Naive B cell (primary cell): ENCODE measurements at regions not wholly inside any gene's neighbourhood (a gene's known extent, or its start where the extent isn't known, plus 50 kb on each side); places are given as distances from the start of the nearest gene placed in this dataset.

Experiments used
- ATAC-seq, 2 donors: fragments of 150-1000 bp; cut with Tn5 transposase; 2 replicates each; pipeline ENCODE4 v1.10.0; 2021; ENCODE audit warnings: low read depth in 2 of 2, mild to moderate bottlenecking in 2 of 2, moderate library complexity in 2 of 2
- DNase-seq: peaks from one replicate; pipeline ENCODE4 v3.0.0; 2022
- H3K27ac Mint-ChIP-seq, 6 donors: one replicate each; pipeline ENCODE4 v1.8.0; 2020 to 2022; ENCODE audit warnings: mild to moderate bottlenecking in 6 of 6, mixed read lengths in 6 of 6, moderate library complexity in 5 of 6, inconsistent platforms in 2 of 6
- H3K27me3 Mint-ChIP-seq, 3 donors: one replicate each; pipeline ENCODE4 v1.8.0; 2021 to 2022; ENCODE audit warnings: mixed read lengths in 3 of 3, mild to moderate bottlenecking in 1 of 3
- H3K36me3 Mint-ChIP-seq, 2 donors: one replicate each; pipeline ENCODE4 v1.8.0; 2020 to 2022; ENCODE audit warnings: mixed read lengths in 2 of 2, inconsistent platforms in 1 of 2, mild to moderate bottlenecking in 1 of 2
- H3K4me1 Mint-ChIP-seq, 3 donors: one replicate each; pipeline ENCODE4 v1.8.0; 2020 to 2022; ENCODE audit warnings: mixed read lengths in 3 of 3, inconsistent platforms in 1 of 3, mild to moderate bottlenecking in 1 of 3, moderate library complexity in 1 of 3
- H3K4me3 Mint-ChIP-seq, 8 donors: one replicate each; pipeline ENCODE4 v1.8.0; 2020 to 2022; ENCODE audit warnings: mild to moderate bottlenecking in 8 of 8, mixed read lengths in 8 of 8, moderate library complexity in 8 of 8, inconsistent platforms in 2 of 8
- H3K9me3 Mint-ChIP-seq, 7 donors: one replicate each; pipeline ENCODE4 v1.8.0; 2020 to 2022; ENCODE audit warnings: mixed read lengths in 7 of 7, mild to moderate bottlenecking in 5 of 7, inconsistent platforms in 2 of 7, moderate library complexity in 1 of 7

DNA sequence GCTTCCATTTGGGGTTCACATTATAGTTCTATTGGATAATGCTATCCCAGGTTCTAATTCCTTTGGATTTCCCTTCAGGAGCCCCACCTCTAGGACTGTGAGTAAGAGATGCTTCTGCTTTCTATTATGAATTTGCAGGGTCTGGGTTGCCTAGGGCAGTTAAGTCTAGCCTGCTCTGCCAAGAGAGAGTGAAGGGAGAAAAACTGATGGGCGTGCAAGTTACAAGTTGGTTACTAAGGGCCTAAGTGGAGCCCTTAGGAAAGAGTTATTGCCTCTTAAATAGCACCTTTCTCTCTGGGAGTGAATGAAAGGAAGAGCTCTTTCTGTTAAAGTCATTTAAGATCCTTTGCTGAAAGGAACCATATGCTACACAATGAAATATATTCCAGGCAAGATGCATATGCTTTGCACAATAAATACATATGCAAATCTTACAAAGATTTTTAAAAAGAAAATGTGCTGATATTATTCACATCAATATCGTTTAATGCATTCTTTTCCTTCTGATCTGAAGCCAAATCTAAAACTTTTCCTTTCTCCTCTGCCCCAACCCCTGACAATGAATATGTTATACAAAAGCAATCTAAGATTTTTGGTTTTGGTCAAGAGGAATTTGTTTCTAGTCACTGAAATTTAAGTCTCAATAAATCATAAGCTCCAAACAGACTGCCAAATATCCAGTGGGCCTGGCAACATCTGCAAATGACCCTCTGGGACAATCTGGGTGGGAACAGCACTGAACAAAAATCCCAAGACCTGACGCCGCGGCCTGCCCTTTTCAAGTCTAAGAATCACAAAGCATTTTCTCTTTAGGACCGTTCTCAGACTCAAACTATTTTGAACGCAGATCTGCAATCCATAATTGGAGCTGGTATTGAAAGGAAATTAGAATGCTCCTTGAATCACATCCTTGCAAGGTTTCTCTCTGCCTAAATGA is 586.7 kb downstream of the ETNK1 start:
- Mint-ChIP-seq H3K4me3 (no peak overlapping the region), H3K27me3 (peaks cover 0 to 7% (median 6%) of the 10 kb centered on the region in 3 donors), H3K4me1 (no peaks in the 10 kb centered on the region), H3K36me3 (no peaks in the 10 kb centered on the region), H3K27ac (no peak overlapping the region), H3K9me3 (peaks cover 7 to 18% (median 12%) of the 10 kb centered on the region in 7 donors)
- ATAC-seq (no peak), DNase-seq (no peak)

DNA sequence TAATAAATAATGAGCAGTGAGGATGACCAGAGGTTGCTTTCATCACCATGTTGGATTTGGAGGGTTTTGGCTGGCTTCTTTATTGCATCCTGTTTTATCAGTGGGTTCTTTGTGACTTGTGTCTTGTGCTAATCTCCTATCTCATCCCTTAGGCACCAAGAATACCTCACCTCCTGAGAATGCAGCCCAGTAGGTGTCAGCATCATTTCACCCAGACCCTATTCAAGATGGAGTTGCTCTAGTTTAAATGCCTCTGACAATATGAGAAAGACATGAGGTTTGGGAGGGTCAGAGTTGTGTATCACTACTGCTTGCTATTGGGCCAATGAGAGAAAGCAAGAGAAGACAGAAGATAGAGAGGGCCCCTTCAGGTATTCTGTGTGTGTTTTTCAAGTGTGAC is 592.2 kb downstream of the ETNK1 start:
- Mint-ChIP-seq H3K4me1 (no peaks in the 10 kb centered on the region), H3K4me3 (no peak overlapping the region), H3K27me3 (peaks cover 10 to 21% (median 13%) of the 10 kb centered on the region in 3 donors), H3K27ac (no peak overlapping the region), H3K36me3 (no peaks in the 10 kb centered on the region), H3K9me3 (peaks cover 7 to 18% (median 14%) of the 10 kb centered on the region in 7 donors)
- DNase-seq (no peak), ATAC-seq (no peak)

GRCh38 chr12:23217667-23218066 is 592.7 kb downstream of the ETNK1 start:
- H3K9me3 Mint-ChIP-seq = peaks cover 7 to 18% (median 14%) of the 10 kb centered on the region in 7 donors

DNA sequence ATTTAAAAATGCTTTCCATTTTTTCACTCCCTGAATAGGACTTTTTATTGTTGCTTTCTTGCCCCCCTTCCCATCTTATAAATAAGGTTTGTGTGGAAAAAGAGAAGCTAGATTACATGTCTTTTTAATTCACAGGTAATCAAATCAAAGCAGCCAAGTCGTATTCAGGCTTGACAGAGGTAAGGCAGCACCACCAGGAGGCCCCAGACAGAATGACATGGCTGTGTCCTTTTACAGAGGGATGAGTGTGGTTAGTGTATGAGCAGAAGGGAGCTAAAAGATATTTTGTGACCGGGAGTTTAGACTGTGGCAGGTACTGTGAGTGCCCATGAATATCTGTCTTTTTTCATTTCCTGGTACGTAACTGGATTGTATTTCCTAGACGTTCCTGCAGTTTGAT is 596.1 kb downstream of the ETNK1 start:
- H3K4me3 Mint-ChIP-seq = no peak overlapping the region
- no peak for ATAC-seq
- no peak for DNase-seq
- peaks cover 0 to 6% (median 0%) of the 10 kb centered on the region in 7 donors for H3K9me3 Mint-ChIP-seq
- no peak overlapping the region for H3K27ac Mint-ChIP-seq
- no peaks in the 10 kb centered on the region for H3K4me1 Mint-ChIP-seq
- peaks cover 10 to 21% (median 16%) of the 10 kb centered on the region in 3 donors for H3K27me3 Mint-ChIP-seq
- H3K36me3 Mint-ChIP-seq = no peaks in the 10 kb centered on the region

More at GRCh38 chr12:23217667-23218066, 592.7 kb downstream of the ETNK1 start:
- DNase-seq (no peak), ATAC-seq (no peak)
- H3K36me3 Mint-ChIP-seq = no peaks in the 10 kb centered on the region
- H3K4me3 Mint-ChIP-seq = no peak overlapping the region
- H3K27me3 Mint-ChIP-seq = peaks cover 10 to 21% (median 13%) of the 10 kb centered on the region in 3 donors
- no peak overlapping the region for H3K27ac Mint-ChIP-seq
- no peaks in the 10 kb centered on the region for H3K4me1 Mint-ChIP-seq

DNA sequence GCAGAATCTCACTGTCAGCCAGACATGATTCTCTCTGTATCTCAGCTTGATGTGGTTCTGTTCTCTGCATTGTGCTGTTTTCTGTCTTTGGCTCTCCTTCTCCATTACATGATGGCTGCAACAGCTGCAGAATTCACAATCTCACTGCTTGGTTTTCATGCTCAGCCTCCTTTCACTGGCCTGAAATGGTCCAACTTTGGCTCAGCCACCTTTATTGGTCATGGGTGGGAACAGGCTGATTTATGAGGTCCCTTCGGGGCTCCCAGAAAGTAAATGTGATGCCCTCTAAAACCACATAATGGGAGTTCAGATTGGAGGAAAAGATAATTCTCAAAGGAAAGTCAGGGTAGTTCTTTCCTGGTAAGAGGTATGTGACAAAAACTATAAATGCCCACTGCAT is 597.0 kb downstream of the ETNK1 start:
- Mint-ChIP-seq H3K9me3 (peaks cover 0 to 6% (median 0%) of the 10 kb centered on the region in 7 donors), H3K27ac (peak overlapping the region in 1 of 6 donors; percentile 44), H3K27me3 (peaks cover 10 to 20% (median 16%) of the 10 kb centered on the region in 3 donors), H3K4me1 (no peaks in the 10 kb centered on the region), H3K36me3 (no peaks in the 10 kb centered on the region), H3K4me3 (no peak overlapping the region)
- ATAC-seq = no peak
- DNase-seq = no peak

DNA sequence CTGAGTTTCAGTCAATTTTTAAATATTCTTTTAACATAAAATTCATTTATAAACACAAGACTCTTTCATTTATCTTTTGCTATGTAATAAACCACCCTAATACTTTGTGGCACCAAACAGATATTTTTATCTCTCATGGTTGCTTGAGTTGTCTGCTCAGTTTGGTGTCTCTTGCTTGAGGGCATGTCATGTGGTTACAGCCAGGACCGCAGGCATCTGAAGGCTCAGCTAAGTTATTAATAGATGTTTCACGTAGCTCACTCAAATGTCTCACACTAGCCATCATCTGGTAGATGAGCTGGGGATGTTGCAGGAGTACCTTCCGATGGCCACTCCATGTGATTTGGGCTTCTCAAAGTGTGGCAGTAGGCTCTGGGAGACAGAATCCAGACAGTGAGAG is 597.8 kb downstream of the ETNK1 start:
- DNase-seq = no peak
- ATAC-seq = no peak
- peaks cover 5 to 12% (median 11%) of the 10 kb centered on the region in 3 donors for H3K27me3 Mint-ChIP-seq
- no peaks in the 10 kb centered on the region for H3K4me1 Mint-ChIP-seq
- H3K9me3 Mint-ChIP-seq = peaks cover 0 to 3% (median 0%) of the 10 kb centered on the region in 7 donors
- no peak overlapping the region for H3K27ac Mint-ChIP-seq
- H3K4me3 Mint-ChIP-seq = no peak overlapping the region
- H3K36me3 Mint-ChIP-seq = no peaks in the 10 kb centered on the region

DNA sequence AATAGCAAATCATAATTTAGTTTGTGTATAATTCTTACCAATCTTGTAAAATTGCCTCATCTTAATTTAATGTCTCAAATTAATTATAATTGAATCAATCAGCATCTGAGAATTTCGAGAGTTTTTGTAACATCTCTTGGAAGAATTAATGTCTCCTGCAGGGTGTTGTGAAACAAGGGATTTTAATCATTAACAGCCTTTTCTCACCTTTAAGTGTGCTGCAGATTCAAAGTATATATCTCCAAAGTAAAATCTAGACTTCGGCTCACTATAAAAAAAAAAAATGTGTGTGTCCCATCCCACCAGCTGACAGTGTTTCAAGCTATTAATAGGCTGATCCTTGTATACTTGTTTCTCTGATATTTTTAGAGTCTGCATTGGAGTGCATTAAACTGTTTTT is 603.1 kb downstream of the ETNK1 start:
- H3K27me3 Mint-ChIP-seq = peaks cover 0 to 3% (median 0%) of the 10 kb centered on the region in 3 donors
- no peaks in the 10 kb centered on the region for H3K4me1 Mint-ChIP-seq
- no peak overlapping the region for H3K4me3 Mint-ChIP-seq
- no peak overlapping the region for H3K27ac Mint-ChIP-seq
- DNase-seq (no peak), ATAC-seq (no peak)
- no peaks in the 10 kb centered on the region for H3K36me3 Mint-ChIP-seq
- no peaks in the 10 kb centered on the region for H3K9me3 Mint-ChIP-seq

- Mint-ChIP-seq H3K4me1 (no peaks in the 10 kb centered on the region), H3K4me3 (no peak overlapping the region), H3K36me3 (no peaks in the 10 kb centered on the region), H3K27ac (no peak overlapping the region), H3K27me3 (no peaks in the 10 kb centered on the region), H3K9me3 (no peaks in the 10 kb centered on the region)
- no peak for DNase-seq
- no peak for ATAC-seq
Measured at GRCh38 chr12:23230899-23231298, 605.9 kb downstream of the ETNK1 start.

GRCh38 chr12:23236066-23236780 is 611.3 kb downstream of the ETNK1 start:
- DNase-seq (no peak), ATAC-seq (no peak)
- no peaks in the 10 kb centered on the region for H3K4me1 Mint-ChIP-seq
- no peak overlapping the region for H3K4me3 Mint-ChIP-seq
- H3K36me3 Mint-ChIP-seq = no peaks in the 10 kb centered on the region
- H3K9me3 Mint-ChIP-seq = peaks cover 0 to 2% (median 0%) of the 10 kb centered on the region in 7 donors
- H3K27me3 Mint-ChIP-seq = no peaks in the 10 kb centered on the region
- H3K27ac Mint-ChIP-seq = no peak overlapping the region

- H3K4me3 Mint-ChIP-seq = no peak overlapping the region
- peaks cover 0 to 2% (median 0%) of the 10 kb centered on the region in 7 donors for H3K9me3 Mint-ChIP-seq
- ATAC-seq (no peak), DNase-seq (no peak)
- no peaks in the 10 kb centered on the region for H3K36me3 Mint-ChIP-seq
- H3K27me3 Mint-ChIP-seq = no peaks in the 10 kb centered on the region
- no peaks in the 10 kb centered on the region for H3K4me1 Mint-ChIP-seq
- H3K27ac Mint-ChIP-seq = no peak overlapping the region
Measured at GRCh38 chr12:23236811-23237210, 611.8 kb downstream of the ETNK1 start.

DNA sequence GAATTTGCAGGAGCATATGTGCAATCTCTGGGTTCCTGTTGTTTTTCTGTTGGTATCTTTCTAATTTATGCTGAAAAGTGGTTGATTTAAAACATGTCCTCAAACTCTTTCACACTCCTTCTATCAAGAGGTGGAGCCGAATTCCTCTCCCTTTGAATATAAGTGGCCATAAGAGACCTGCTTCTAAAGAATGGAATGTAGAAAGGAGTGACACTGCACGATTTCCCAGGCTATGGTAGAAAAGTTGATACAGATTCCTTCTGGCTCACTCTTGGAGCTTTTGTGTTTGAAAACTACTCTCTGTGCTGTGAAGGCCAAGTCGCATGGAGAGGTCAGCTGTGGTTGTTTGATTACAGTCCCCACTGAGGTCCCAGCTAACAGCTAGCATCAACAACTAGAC is 613.2 kb downstream of the ETNK1 start:
- Mint-ChIP-seq H3K9me3 (peaks cover 0 to 2% (median 0%) of the 10 kb centered on the region in 7 donors), H3K4me1 (no peaks in the 10 kb centered on the region), H3K4me3 (no peak overlapping the region), H3K27ac (no peak overlapping the region), H3K36me3 (no peaks in the 10 kb centered on the region), H3K27me3 (peaks cover 0 to 5% (median 0%) of the 10 kb centered on the region in 3 donors)
- no peak for ATAC-seq
- DNase-seq = no peak

- no peak for DNase-seq
- H3K4me3 Mint-ChIP-seq = no peak overlapping the region
- H3K36me3 Mint-ChIP-seq = no peaks in the 10 kb centered on the region
- no peaks in the 10 kb centered on the region for H3K4me1 Mint-ChIP-seq
- no peak overlapping the region for H3K27ac Mint-ChIP-seq
- H3K9me3 Mint-ChIP-seq = peaks cover 0 to 2% (median 0%) of the 10 kb centered on the region in 7 donors
- H3K27me3 Mint-ChIP-seq = peaks cover 0 to 5% (median 0%) of the 10 kb centered on the region in 3 donors
- ATAC-seq = no peak
Measured at GRCh38 chr12:23238957-23239356, 614.0 kb downstream of the ETNK1 start.

DNA sequence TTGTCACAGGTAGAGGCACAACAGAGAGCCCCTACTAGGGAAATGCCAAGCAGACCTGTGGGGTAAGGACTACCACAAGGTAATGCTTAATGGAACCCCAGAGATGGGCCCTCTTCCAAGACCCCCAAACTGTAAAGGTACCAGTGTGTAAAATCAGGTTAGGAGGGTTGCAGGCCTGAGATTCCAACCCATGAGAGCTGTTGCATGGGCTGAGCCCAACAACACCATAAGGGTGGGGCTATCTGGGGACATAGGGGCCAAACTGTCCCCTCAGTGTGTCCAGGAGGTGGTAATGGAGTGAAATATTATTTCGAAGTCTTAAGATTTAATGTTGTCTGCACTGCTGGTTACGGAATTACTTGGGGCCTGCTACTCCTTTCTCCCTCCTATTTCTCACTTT is 620.2 kb downstream of the ETNK1 start:
- H3K36me3 Mint-ChIP-seq = no peaks in the 10 kb centered on the region
- no peak overlapping the region for H3K27ac Mint-ChIP-seq
- H3K4me1 Mint-ChIP-seq = no peaks in the 10 kb centered on the region
- no peak overlapping the region for H3K4me3 Mint-ChIP-seq
- DNase-seq (no peak), ATAC-seq (no peak)
- H3K27me3 Mint-ChIP-seq = peaks cover 0 to 5% (median 0%) of the 10 kb centered on the region in 3 donors
- peaks cover 0 to 2% (median 0%) of the 10 kb centered on the region in 7 donors for H3K9me3 Mint-ChIP-seq

- Mint-ChIP-seq H3K4me1 (no peaks in the 10 kb centered on the region), H3K36me3 (no peaks in the 10 kb centered on the region), H3K27ac (no peak overlapping the region), H3K4me3 (no peak overlapping the region), H3K27me3 (peaks cover 0 to 9% (median 0%) of the 10 kb centered on the region in 3 donors), H3K9me3 (peaks cover 0 to 4% (median 0%) of the 10 kb centered on the region in 7 donors)
- DNase-seq = no peak
- ATAC-seq = no peak
Measured at GRCh38 chr12:23253191-23253590, 628.2 kb downstream of the ETNK1 start.
